SK-N-SH (cell line): ENCODE measurements at regions not wholly inside any gene's neighbourhood (a gene's known extent, or its start where the extent isn't known, plus 50 kb on each side); places are given as distances from the start of the nearest gene placed in this dataset.

Experiments
- CTCF ChIP-seq: fragments of 200-600 bp; sonication (generic); IDR thresholded peaks from 2 replicates; pipeline ENCODE4 v1.6.1; 2017; ENCODE audit warnings: antibody characterized with exemption, mild to moderate bottlenecking, moderate library complexity
- EZH2phosphoT487 ChIP-seq: fragments of 200-600 bp; sonication (generic); IDR thresholded peaks from 2 replicates; pipeline ENCODE4 v1.6.1; 2017; ENCODE audit warnings: low read depth, mixed run types, mild to moderate bottlenecking, antibody characterized with exemption, moderate library complexity, borderline replicate concordance
- MAX ChIP-seq: IDR thresholded peaks from 2 replicates; pipeline ENCODE4 v1.4.0; 2012; ENCODE audit warnings: low read depth
- YY1 ChIP-seq: IDR thresholded peaks from 2 replicates; pipeline ENCODE4 v1.4.0; 2012; ENCODE audit warnings: low read depth, mild to moderate bottlenecking

- TF ChIP-seq EZH2phosphoT487 (no peak), MAX (no peak), CTCF (no peak), YY1 (no peak)
Observed at GRCh38 chr9:27870404-27870803, 297.1 kb upstream of the C9orf72 start.
